ENCODE measurements at regions not wholly inside any gene's neighbourhood (a gene's known extent, or its start where the extent isn't known, plus 50 kb on each side); places are given as distances from the start of the nearest gene placed in this dataset.

DNA sequence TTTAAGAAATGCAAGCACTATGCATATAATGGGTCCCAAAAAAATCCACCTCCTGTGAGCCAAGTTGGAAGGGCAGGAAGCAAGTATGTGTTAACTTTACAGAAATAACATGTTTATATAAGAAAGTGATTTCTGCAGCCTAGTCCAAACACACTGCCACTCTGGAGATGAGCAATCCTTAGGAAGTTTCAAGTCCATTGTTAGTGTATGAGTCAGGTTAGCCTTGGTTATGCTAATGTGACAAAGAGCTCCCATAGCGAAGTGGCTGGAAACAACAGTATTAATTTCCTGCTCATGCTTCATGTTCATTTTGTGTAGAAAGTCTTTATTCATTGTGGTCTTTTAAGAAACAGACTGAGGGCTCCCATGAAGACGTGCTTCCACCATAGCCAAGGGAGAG lies 121.4 kb downstream of the TBXT start:
- DNase-seq = no peak

DNA sequence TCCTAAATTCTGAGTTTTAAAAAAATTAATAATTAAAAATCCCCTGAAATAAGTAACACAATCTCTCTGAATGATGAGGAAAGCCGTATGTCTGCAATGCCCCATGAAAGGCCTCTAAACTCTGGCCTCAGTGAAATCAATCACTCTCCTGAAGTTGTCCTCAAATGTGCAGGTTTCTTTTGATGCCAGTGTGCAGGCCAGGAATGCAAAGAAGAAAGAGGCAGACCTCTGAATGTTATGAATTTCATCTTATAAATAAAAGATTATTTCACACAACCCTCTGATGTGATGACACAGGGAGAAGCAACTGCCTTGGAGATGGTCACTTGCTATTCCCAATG lies 121.8 kb downstream of the TBXT start:
- no peak for DNase-seq

DNA sequence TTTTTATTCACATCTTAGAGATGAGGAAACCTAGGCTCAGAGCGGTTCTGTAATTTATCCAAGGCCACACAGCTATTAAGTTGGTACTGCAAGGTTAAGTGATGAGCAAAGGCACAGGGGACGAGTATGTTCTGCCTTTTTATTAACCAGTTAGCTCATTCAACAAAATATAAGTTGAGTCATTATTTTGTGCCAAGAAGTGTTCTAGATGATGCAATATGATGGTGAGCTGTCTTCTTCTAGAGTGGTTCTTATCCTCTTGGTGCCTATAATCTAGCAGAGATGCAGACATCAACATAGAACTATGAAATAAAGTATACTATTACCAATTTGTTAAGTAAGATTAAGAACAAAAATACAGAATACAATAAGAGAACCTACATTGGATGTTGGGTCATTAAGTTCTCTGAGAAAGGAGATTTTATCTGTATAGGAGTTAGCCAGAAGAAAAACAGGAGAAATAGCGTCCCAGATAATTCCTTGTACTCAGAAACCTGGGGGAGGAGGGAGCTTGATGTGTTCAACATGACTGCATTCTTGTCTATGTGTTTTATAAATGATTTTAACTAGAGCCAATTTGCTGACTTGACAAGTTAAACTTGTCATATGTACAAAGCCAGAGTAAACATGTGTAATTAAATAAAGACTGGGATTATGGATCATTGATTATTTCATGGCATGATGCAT lies 122.3 kb downstream of the TBXT start:
- no peak for DNase-seq

DNA sequence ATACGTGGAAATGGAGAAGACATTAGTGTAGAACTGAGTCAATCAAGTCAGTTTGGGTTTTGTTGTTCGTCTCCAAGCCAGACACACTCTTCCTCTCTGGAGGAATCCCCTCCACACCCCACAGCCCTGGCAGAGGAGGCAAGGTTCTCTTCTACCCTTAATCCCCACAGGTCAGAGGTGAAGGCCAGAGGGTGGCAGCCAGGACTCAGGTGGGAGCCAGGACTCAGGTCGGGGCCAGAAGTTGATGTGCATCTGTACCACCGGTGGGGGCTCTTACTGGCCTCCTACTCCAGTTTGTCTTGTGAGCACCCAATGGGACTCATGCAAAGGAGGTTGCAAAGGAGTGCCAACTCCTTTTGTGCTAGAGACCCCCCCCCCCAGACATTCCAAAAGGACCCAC lies 126.4 kb downstream of the TBXT start:
- DNase-seq = no peak

DNA sequence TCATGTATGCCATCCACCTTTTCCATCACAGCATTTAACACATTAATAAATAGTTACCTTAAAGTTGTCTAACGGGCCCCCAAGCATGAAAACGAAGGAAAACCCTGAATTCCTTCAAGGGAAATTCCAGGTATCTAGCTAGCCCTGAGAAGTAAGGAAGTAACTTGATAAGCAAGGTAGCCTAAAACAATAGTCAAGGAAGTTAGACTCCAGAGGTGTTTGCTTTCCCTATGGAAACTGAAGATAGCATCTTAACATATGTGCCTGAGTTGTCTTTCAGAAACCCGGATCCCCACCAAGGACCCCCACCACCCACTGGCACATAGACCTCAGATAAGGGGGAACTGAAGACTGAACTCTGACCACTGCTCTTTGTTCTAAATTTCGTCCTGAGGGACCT lies 127.4 kb downstream of the TBXT start:
- DNase-seq = no peak

DNA sequence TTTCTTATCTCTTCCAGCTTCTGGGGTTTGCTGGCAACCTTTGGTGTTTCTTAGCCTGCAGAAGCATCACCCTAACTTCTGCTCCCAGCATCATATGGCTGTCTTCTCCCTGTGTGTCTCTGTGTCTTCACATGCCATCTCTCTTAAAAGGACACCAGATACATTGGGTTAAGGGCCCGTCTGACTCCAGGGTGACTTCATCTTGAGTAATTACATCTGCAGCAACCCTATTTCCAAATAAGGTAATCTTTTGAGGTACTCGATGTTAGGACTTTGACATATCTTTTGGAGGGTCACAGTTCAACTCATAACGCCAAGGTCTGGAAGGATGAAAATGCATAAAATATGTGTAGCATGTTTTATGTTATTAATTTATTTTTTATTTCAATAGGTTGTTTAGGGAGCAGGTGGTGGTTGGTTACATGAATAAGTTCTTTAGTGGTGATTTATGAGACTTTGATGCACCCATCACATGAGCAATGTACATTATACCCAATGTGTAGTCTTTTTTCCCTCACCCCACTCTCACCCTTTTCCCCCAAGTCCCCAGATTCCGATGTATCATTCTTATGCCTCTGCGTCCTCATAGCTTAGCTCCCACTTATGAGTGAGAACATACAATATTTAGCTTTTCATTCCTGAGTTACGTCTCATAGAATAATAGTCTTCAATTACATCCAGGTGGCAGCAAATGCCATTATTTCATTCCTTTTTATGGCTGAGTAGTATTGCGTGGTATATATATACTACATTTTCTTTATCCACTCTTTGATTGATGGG lies 131.1 kb downstream of the TBXT start:
- DNase-seq = no peak

DNA sequence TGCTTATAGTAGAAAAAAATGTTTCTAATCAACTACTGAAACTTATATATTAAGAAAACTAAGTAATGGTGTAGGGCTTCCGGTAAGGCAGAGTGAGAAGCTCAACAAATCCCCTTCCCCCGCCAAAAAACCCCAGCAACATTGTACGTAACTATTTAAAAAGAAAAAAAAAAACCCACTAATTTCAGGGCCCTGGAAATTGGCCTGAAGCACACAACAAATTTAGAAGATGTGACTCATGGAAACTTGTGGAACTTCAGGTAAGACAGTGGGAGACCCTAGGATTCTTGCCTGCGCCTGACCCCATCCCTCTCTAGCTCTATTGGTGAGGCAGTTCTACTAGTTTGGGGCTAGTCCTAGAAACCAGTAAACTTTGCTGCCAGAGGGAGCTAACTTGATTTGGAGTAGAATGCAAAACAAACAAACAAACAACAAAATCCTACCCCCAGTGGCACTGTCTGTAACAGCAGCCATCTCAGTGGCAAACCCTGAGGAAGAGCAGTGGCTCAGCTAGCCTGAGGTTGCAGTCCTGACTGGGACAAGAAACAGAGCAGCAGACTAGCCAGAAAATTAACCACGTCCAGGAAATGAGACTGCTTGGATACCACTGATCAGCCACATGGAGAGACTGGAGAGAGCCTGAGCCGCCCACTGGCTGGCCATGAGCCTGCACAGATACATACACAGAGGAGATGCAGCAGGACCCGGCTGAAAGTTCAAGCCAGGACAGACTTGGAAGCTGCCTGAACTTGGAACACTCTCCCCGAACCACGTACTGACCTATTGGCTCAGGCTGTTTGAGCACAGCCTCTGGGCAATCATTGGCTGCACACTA lies 135.1 kb downstream of the TBXT start:
- DNase-seq = no peak

DNA sequence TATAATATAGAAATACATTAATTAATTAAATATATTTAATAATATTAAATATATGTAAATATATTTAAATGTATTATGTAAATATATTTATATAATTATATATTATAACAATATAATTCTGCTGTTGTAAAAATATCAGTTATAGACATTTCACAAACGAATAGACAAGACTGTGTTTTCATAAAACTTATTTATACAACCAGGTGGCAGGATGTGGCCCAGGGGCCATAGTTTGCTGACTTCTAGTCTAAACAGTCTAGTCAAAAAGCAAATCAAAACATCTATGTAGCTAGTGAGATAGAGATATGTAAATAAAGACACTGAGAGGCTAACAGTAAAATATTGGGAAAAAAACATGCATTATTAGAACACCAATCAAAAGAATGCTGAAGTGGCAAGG lies 136.4 kb downstream of the TBXT start:
- DNase-seq = no peak

DNA sequence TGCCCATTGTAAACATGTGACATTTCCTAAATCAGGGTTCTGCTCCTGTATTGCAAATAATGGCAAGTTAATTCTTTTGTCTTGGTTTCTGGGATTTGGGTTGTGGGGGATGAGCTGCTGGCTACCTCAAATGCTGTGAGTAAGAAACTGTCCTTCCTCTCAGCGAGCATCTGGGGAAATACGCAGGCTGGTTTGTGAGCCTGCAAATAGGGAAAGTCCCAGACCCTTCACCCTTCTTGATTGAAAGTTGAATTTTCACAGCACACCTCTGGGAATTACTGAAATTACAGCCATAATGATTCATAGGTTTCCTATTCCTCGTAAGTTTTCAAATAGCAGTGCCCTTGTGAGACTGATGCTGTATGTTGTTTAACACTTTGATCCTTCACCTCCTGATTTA lies 138.1 kb downstream of the TBXT start:
- no peak for DNase-seq

DNA sequence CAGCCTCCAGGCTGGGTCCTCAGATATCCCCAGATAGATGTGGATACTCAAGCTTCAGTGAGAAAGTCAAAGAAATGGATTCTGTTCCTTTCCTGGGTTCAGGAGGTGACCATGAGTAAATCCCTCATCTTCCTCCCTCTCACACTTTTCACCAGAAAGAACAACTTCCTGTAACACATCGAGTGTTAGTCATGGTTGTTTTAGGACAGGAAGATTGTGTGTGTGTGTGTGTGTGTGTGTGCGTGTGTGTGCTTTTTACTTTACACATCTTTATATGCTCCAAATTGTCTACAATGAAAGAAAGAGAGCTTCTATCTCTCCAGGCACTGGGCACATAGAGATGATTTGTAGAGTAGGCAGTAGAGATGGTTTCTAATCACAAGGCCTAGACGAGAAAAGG lies 139.9 kb downstream of the TBXT start:
- no peak for DNase-seq

DNA sequence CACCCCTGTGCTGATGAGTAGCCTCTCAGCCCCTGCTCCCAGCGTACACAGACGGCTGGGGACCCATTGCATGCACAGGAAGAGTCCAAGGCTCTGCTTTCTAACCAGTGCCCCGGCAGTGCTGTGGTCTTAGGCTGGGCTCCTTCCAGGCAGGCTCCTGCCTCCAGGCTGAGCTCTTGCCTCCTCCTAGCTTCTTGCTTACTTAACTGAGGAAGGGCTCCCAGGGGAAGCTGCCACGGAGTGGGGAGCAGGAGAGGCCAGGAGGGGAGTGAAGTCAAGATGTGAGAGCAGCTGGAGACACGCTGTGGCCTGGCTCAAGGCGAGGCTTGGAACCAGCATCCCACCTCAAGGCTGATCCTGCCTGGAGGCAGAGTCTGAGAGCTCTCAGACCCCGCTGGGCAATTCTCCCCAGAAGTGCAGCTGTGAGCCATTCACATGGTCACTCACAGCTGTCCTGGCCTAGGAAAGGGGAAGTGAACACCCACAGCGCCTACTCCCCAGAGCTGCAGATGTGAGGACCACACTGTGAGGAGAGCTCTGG lies 141.0 kb downstream of the TBXT start:
- DNase-seq = no peak

DNA sequence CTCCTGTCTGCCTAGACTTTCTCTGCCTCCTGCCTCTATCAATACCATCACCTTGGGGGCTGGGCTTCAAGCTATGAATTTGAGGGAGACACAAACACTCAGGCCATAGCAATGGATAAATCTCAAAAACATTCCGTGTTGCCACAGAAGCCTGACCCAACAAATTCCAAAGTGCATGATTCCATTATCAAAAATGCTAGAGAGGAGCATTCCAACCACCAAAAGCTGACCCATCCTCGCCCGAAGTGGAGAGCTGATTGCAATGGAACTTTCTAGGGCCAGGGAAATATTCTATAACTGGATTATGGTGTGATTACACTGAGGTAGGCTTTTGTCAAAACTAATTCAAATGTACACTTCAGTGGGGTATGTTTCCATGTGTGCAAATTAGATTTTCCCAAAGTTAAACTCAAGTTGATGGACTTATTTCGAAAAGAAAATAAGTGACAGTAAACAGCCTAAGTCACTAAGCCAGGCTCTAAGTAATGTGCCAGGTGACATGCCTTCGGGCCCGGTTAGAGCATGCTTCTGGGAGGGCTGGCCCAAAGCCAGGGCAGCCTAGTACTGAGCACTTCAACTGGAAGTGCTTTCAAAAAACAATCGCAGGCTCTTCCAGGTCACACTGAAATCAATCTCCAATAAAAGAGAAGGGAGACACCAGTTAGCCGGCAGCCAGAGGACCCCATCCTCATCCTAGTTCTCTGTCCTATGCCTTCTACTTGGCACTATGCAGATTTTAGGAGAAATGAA lies 142.3 kb downstream of the TBXT start:
- no peak for DNase-seq

DNA sequence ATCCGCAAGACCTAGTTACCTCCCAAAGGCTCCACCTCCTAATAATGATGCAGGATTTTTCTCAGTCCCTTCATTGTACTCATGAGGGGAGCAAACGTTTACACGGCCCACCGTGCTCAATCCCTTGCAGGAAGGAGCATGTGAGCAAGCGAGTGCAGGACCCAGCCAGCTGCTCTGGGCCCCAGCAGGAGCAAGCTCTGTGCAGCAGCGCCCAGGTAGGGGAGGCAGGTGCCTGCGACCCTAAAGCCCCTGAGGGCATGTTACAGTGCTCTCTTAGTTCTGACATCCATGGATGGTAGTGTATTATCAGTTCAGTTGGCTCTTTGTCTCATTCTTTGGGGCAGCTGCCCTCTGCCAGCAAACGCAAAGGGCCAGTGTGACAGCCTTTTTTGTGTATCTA lies 143.4 kb downstream of the TBXT start:
- no peak for DNase-seq

DNA sequence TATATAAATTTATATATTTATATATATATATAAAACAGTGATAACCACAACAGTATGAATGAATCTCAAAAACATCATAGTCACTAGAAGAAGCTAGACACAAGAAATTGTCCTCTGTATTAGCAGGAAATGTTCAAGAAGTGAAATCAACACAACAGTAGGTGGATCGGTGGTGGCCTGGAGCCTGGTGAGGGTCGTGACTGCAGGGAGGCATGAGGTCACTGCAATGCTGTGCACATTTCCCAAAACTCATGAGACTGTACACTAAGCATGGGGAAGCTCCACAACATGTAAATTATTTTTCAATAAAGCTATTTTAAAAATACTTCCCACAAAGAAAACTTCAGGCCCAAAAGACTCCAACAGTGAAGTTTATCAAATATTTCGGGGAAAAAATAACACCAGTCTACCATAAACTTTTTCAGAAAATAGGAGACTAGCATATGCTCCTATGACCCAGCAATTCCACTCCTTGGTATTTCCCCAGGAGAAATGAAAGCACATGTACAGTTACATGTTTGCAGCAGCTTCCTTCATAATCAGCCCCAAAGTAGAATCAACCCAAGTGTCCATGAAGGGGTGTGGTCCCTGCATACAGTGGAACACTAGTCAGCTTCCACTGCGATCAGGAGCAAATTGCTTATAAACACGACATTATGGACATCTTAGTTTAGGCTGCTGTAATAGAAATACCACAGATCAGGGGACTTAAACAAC lies 144.2 kb downstream of the TBXT start:
- no peak for DNase-seq

DNA sequence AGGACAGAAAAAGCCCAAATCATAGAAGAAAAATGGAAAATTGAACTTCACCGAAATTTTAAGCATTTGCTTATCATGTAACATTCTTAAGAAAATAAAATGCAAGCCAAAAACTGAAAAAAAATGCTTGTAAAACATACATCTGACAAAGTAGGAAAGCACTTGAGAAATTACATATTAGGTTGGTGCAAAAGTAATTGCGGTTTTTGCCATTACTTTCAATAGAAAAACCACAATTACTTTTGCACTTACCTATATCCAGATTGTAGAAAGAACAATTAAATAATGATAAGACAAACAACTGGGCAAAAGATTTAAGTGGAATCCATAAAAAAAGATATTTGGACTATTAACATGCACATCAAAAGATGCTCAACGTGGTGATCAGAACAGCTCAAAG lies 146.2 kb downstream of the TBXT start:
- no peak for DNase-seq

DNA sequence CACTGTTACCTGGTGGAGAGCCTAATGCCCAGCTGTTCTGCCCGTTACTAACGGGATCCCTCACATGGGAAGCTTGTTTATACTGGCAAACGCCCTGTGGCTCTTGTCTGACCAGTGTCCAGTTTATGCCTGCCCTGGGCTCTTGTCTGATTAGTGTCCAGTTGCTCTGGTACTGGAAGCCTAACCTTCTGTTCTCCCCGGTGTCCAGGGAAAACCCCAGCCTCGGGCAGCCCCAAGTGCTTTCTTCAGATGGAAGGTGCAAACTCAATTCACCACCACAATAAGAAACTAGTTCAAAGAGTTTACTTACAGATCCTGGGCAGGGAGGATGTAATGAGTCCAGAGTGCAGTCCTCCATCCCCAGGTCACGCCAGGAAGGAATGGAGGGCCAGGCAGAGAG lies 148.4 kb downstream of the TBXT start:
- DNase-seq = no peak

DNA sequence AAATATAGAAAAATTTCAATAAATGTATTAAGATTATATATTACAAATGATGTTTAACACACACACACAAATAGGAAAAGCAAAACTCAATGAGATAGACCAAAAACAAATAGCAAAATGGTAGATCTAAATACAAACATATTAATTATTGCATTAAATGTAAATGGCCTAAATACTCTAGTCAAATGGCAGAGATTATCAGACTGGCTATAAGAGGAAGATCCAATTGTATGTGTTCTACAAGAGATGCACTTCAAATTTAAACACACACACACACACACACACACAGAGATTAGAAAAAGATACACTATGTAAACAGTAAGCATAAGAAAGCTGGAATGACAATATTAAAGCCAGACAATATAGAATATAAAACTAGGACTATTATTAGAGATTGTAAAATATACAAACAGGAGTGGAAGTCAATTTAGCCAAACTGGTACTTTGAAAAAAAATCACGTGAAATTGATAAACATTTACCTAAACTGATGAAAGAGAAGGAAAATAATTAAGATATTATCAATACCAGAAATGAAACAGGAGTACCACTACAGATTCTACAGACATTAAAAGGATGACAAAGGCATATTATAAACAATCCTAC lies 150.5 kb downstream of the TBXT start:
- no peak for DNase-seq

DNA sequence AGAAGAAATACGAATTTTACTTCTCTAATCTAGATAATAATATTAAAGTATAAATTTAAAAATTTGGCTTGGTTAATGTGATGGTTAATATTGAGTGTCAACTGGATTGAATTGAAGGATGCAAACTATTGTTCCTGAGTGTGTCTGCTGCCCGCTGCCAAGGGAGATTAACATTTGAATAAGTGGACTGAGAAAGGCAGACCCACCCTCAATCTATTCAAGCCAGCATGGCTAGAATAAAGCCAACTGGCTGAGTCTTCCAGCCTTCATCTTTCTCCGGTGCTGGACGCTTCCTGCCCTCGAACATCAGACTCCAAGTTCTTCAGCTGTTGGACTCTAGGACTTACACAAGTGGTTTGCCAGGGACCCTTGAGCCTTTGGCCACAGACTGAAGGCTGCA lies 152.7 kb downstream of the TBXT start:
- DNase-seq = no peak

DNA sequence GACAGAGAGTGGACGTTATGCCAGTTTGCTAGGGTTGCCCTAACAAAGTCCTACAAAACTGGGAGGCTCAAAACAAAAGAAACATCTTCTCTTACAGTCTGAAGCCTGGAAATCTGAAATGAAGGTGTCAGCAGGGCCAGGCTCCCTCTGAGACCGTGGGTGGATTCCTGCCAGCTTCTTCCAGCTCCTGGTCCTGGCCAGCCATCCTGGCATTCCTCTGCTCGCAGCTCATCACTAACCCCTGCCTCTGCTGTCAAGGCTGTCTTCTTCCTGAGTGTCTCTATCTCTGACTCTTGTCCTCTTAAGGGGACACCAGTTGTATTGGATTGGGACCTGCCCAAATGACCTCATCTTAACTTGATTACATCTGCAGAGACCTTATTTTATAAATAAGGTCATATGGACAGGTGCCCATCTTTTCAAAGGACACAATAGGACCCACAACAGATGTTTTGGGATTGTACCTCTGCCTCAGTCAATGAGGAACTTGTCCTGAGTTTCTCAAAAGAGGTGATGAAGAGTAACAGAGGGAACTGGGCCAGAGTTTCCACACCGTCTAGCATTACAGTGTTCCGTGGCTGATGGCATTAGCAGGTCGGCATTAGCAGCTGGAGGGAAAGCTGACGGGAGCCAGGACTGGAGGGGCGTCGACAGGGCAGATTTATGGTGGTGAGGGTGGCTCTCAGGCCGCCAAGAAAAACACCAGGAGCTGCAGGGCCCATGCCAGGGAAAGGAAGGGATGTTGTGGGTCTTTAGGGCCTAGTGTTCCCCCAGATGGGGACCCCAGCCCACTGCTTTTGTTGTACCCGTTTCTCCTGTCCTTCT lies 157.3 kb downstream of the TBXT start:
- no peak for DNase-seq

DNA sequence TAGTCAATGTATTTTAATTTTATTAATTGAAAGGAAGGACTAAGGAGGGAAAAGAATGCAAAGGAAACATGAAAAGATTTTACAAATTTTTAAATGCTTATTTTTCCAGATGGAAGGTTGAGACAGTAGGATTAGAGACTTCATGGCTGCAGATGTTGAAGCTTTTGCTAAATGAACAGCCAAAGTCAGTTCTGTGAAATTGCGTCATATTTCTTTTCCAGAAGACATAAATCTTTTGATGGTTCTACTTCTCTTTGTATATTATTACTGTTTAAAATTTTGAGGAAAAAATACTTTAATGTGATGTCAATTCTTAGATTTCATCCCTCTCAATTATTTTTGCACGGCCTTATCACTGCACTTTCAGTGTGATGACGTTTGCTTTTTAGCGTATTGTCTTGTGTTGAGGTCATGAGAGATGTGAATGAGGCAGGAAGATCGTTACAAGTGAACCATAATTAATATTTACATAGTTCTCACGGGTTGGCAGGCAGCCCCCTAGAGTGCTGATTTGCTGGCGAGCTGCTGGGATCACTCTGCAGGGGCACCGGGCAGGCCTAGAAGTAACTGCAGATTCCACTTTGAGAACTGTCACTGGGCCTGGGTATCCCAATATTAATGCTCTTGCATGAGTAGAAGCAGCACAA lies 158.1 kb downstream of the TBXT start:
- no peak for DNase-seq

Data from stimulated activated CD4-positive, alpha-beta T cell treated with anti-CD3 and anti-CD28 coated beads, Interleukin-4, amount 100 ng/mL, for 4 hours (primary cell).